ENCODE measurements at regions not wholly inside any gene's neighbourhood (a gene's known extent, or its start where the extent isn't known, plus 50 kb on each side); places are given as distances from the start of the nearest gene placed in this dataset.
"Not testable (repeated sequence)": the region's sequence is repeated elsewhere in the genome, so short reads cannot be mapped to it uniquely, and the experiment has no call there.

GRCh38 chr1:214764502-214764901 lies 161.5 kb downstream of the CENPF start:
- no peaks in the 10 kb centered on the region for H3K4me1 ChIP-seq (ENCODE audit: control insufficient read depth in 2 of 2, insufficient read depth in 2 of 2, low read length in 2 of 2)
- no peaks in the 10 kb centered on the region for H3K27me3 ChIP-seq (replicated peaks in 1 of 4; ENCODE audit: control extremely low read depth in 1 of 4, control insufficient read depth in 3 of 4, insufficient read depth in 4 of 4, low read length in 3 of 4)
- no peak for TF ChIP-seq EZH2 (IDR thresholded peaks at IDR 0.05; ENCODE audit: borderline replicate concordance, insufficient read depth, low read depth, low read length, poor library complexity, severe bottlenecking)
- TF ChIP-seq CTCF (IDR thresholded peaks at IDR 0.05): no peak
- H3K9me3 ChIP-seq (ENCODE audit: control extremely low read depth in 1 of 3, control insufficient read depth in 2 of 3, insufficient read depth in 1 of 3, low read length in 2 of 3): peaks cover 0 to 18% (median 2%) of the 10 kb centered on the region in 3 donors
- no peak overlapping the region for H3K4me3 Mint-ChIP-seq
- H3K4me3 ChIP-seq (ENCODE audit: control extremely low read depth in 1 of 5, extremely low read depth in 1 of 5, insufficient read depth in 1 of 5, low read depth in 2 of 5, low read length in 4 of 5): no peak overlapping the region
- no peak overlapping the region for H3K4me2 ChIP-seq (replicated peaks; ENCODE audit: low read depth, low read length, poor library complexity, severe bottlenecking)
- H4K20me1 ChIP-seq (ENCODE audit: control insufficient read depth, insufficient read depth, low read length, poor library complexity, severe bottlenecking): no peaks in the 10 kb centered on the region
- no peak for DNase-seq
- H3K4me1 Mint-ChIP-seq: no peaks in the 10 kb centered on the region
- H3K9ac ChIP-seq (ENCODE audit: low read length): no peak overlapping the region
- ChIA-PET POLR2A (no interaction called here), CTCF (no interaction called here)
- no peaks in the 10 kb centered on the region for H3K27me3 Mint-ChIP-seq
- H3K9me3 Mint-ChIP-seq (ENCODE audit: insufficient read depth): peaks cover 20% of the 10 kb centered on the region
- H3K79me2 ChIP-seq (ENCODE audit: control insufficient read depth, insufficient read depth, low read length): no peaks in the 10 kb centered on the region
- H3K27ac Mint-ChIP-seq: no peak overlapping the region
- 50% methylated on average over 1 of the region's 1 CpG for WGBS (ENCODE audit: insufficient coverage)
- no peaks in the 10 kb centered on the region for H3K36me3 ChIP-seq (replicated peaks in 1 of 2; ENCODE audit: control extremely low read depth in 1 of 2, control insufficient read depth in 1 of 2, extremely low read depth in 1 of 2, insufficient read depth in 2 of 2, low read length in 1 of 2)
- H3K27ac ChIP-seq (ENCODE audit: low read length in 2 of 2): no peak overlapping the region
- no peak overlapping the region for H2AFZ ChIP-seq (ENCODE audit: insufficient read depth, low read depth, low read length, poor library complexity, severe bottlenecking)
- ATAC-seq (ENCODE audit: low read depth): no peak
- intact Hi-C loops (cut with micrococcal nuclease): no loop called here

GRCh38 chr1:214767221-214767620 lies 164.2 kb downstream of the CENPF start:
- Histone ChIP-seq H3K36me3 (replicated peaks in 1 of 2; ENCODE audit: control extremely low read depth in 1 of 2, control insufficient read depth in 1 of 2, extremely low read depth in 1 of 2, insufficient read depth in 2 of 2, low read length in 1 of 2) (no peaks in the 10 kb centered on the region), H3K4me1 (ENCODE audit: control insufficient read depth in 2 of 2, insufficient read depth in 2 of 2, low read length in 2 of 2) (no peaks in the 10 kb centered on the region), H2AFZ (ENCODE audit: insufficient read depth, low read depth, low read length, poor library complexity, severe bottlenecking) (no peak overlapping the region), H3K4me2 (replicated peaks; ENCODE audit: low read depth, low read length, poor library complexity, severe bottlenecking) (no peak overlapping the region), H4K20me1 (ENCODE audit: control insufficient read depth, insufficient read depth, low read length, poor library complexity, severe bottlenecking) (no peaks in the 10 kb centered on the region), H3K4me3 (ENCODE audit: control extremely low read depth in 1 of 5, extremely low read depth in 1 of 5, insufficient read depth in 1 of 5, low read depth in 2 of 5, low read length in 4 of 5) (no peak overlapping the region), H3K79me2 (ENCODE audit: control insufficient read depth, insufficient read depth, low read length) (no peaks in the 10 kb centered on the region), H3K27ac (ENCODE audit: low read length in 2 of 2) (no peak overlapping the region), H3K9me3 (ENCODE audit: control extremely low read depth in 1 of 3, control insufficient read depth in 2 of 3, insufficient read depth in 1 of 3, low read length in 2 of 3) (peaks cover 0 to 14% (median 2%) of the 10 kb centered on the region in 3 donors), H3K27me3 (replicated peaks in 1 of 4; ENCODE audit: control extremely low read depth in 1 of 4, control insufficient read depth in 3 of 4, insufficient read depth in 4 of 4, low read length in 3 of 4) (no peaks in the 10 kb centered on the region), H3K9ac (ENCODE audit: low read length) (no peak overlapping the region)
- POLR2A ChIA-PET: no interaction called here
- ATAC-seq (ENCODE audit: low read depth) (no peak), DNase-seq (no peak)
- CTCF ChIA-PET: no interaction called here
- no peak overlapping the region for H3K4me3 Mint-ChIP-seq
- intact Hi-C loops (cut with micrococcal nuclease): no loop called here
- H3K4me1 Mint-ChIP-seq: no peaks in the 10 kb centered on the region
- peaks cover 7% of the 10 kb centered on the region for H3K9me3 Mint-ChIP-seq (ENCODE audit: insufficient read depth)
- H3K27me3 Mint-ChIP-seq: no peaks in the 10 kb centered on the region
- no peak for TF ChIP-seq EZH2 (IDR thresholded peaks at IDR 0.05; ENCODE audit: borderline replicate concordance, insufficient read depth, low read depth, low read length, poor library complexity, severe bottlenecking)
- TF ChIP-seq CTCF (IDR thresholded peaks at IDR 0.05): peak; percentile 33
- H3K27ac Mint-ChIP-seq: no peak overlapping the region

GRCh38 chr1:214769666-214770065 lies 166.7 kb downstream of the CENPF start:
- H3K4me3 Mint-ChIP-seq; H3K4me1 Mint-ChIP-seq; H3K27me3 ChIP-seq (replicated peaks in 1 of 4; ENCODE audit: control extremely low read depth in 1 of 4, control insufficient read depth in 3 of 4, insufficient read depth in 4 of 4, low read length in 3 of 4); H3K27ac Mint-ChIP-seq; H3K27ac ChIP-seq (ENCODE audit: low read length in 2 of 2); H3K9me3 Mint-ChIP-seq (ENCODE audit: insufficient read depth); H3K36me3 ChIP-seq (replicated peaks in 1 of 2; ENCODE audit: control extremely low read depth in 1 of 2, control insufficient read depth in 1 of 2, extremely low read depth in 1 of 2, insufficient read depth in 2 of 2, low read length in 1 of 2); H2AFZ ChIP-seq (ENCODE audit: insufficient read depth, low read depth, low read length, poor library complexity, severe bottlenecking); H3K9me3 ChIP-seq (ENCODE audit: control extremely low read depth in 1 of 3, control insufficient read depth in 2 of 3, insufficient read depth in 1 of 3, low read length in 2 of 3); H4K20me1 ChIP-seq (ENCODE audit: control insufficient read depth, insufficient read depth, low read length, poor library complexity, severe bottlenecking); H3K4me2 ChIP-seq (replicated peaks; ENCODE audit: low read depth, low read length, poor library complexity, severe bottlenecking); H3K4me1 ChIP-seq (ENCODE audit: control insufficient read depth in 2 of 2, insufficient read depth in 2 of 2, low read length in 2 of 2); POLR2A ChIA-PET; H3K4me3 ChIP-seq (ENCODE audit: control extremely low read depth in 1 of 5, extremely low read depth in 1 of 5, insufficient read depth in 1 of 5, low read depth in 2 of 5, low read length in 4 of 5); CTCF ChIA-PET; intact Hi-C loops (cut with micrococcal nuclease); H3K79me2 ChIP-seq (ENCODE audit: control insufficient read depth, insufficient read depth, low read length); H3K9ac ChIP-seq (ENCODE audit: low read length); ATAC-seq (ENCODE audit: low read depth); DNase-seq; H3K27me3 Mint-ChIP-seq: not testable (repeated sequence)
